ENCODE measurements at regions not wholly inside any gene's neighbourhood (a gene's known extent, or its start where the extent isn't known, plus 50 kb on each side); places are given as distances from the start of the nearest gene placed in this dataset.
A peak's percentile ranks its signal among the peaks of the same experiment; 100 is the strongest.

GRCh38 chr5:34586117-34586885 lies 69.8 kb upstream of the RAI14 start:
- intact Hi-C loops (cut with micrococcal nuclease) = no loop called here
- no peak for DNase-seq
- no peak for ATAC-seq

DNA sequence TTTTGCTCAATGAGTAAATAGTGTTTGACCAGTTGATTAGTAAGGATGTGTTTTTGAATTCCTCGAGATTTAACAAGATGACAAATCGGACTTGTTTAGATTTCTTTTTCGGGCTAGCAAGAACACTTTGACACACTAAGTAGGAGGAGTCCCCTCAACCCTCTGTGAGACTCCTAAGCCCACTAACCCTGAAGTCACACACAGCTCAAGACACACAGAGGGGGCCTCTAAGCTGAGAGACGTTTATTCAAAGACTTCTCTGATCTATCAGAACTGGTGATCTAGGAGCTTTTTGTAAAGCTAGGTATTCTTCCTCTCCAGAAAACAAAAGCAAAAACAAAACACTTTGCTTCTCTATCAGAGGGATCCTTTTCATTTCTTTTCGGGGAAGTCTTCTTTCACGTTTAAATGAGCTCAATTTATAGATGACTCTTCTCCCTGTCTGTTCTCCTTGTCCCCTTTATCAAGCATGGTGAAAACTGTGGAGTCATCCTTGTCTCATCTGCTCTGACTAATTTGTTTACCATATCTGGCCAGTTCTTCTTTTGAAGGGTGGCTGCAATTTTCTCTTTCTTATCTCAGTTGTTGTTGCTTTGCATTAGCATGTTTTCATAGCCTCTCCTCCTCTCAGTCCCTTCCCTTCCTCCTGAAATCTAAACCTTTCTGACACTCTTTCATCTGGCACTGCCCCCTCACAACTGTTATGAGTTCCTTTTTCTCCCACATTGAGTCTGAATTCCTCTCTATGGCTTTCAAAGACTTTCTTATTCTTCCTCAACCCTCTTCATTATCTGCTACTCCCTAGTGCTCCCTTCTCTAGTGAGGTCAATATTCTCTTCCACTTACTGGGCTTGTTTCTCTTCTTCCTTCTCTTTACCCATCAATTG lies 68.5 kb upstream of the RAI14 start:
- intact Hi-C loops (cut with micrococcal nuclease) = no loop called here
- no peak for ATAC-seq
- DNase-seq = no peak

DNA sequence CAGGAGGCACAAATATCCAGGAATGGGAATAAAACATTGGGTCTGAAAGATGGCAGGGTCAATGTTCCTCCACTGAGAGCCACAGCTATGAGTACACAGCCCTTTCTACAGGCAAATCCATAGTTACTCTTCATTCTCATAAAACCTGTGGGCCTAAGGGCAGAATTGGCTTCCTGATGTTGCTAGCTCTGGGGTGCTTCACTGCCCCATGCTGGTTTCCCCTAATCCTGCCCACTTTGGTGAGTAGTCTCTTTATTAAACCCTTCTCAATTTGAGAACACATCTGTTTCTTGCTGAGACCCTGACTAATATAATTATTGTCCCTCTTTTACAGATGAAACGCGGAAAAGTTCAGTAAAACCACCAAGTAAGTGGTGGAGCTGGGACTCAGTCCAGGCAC lies 66.3 kb upstream of the RAI14 start:
- intact Hi-C loops (cut with micrococcal nuclease) = no loop called here
- DNase-seq = no peak
- no peak for ATAC-seq

DNA sequence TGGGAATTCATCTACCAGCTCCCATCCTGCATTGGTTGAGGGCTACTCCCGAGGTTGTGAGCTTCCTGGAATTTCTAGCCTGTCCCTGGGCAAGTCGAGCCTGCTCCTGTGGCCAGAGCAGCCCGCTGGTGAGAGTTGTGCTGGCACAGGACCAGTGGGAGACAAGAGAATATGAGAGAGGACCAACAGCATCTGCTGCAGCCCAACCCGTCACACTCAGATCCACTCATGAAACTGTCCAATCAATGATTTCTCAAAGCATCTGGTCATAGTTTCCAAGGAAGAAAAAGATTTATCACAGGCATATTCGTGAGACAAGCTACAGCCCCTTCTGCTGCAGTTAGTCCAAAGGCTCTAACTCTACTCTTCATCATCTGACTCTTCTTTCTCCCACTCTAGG lies 64.4 kb upstream of the RAI14 start:
- DNase-seq (no peak), ATAC-seq (no peak)
- intact Hi-C loops (cut with micrococcal nuclease) = no loop called here

DNA sequence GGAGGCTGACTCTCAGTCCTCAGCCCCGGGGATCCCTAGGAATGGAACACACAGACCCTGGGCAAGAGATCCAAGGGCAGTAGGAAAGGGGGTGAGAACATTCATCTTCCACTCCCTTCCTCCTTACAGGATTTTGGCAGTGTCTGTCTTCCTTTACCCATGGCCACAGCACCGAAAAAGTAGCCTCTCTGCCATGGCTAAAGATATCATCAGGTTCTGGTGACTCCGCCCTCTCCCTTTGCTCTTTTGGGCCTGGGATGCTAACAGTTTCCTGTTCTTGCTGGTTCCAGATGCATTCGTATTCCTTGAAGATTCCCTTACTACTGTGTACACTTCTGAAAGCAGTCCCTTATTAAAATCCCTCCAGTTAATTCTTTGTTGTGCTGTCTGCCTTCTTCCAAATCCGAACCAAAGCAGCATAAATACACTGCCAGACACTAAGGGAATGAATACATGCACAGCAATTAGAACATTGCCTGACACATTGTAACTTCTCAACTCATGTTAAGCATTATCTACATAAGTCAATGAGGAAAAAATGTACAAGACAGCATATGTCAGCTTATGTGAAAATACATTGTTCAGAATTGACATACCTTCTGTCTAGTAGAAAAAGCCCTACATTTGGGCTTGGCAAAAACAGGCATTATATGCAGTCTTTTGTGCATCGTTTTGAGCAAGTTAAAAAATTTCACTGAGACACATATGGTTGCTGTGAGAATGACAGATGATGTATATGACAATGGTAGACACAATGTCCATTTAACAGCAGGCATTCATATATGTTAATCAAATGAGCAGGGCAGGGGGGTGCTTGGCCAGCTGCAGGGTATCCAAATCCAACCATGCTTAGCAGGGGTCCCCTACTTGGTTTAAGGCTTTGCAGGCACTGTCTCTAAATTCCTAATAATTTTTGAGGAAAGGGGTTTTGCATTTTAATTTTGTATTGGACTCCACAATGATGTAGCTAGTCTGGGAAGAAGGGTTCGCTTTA lies 58.8 kb upstream of the RAI14 start:
- intact Hi-C loops (cut with micrococcal nuclease) = no loop called here
- ATAC-seq (no peak), DNase-seq (no peak)

- ATAC-seq (peak; percentile 70), DNase-seq (no peak)
- intact Hi-C loops (cut with micrococcal nuclease) = no loop called here
These were observed 57.8 kb upstream of the RAI14 start for GRCh38 chr5:34598177-34598794.

DNA sequence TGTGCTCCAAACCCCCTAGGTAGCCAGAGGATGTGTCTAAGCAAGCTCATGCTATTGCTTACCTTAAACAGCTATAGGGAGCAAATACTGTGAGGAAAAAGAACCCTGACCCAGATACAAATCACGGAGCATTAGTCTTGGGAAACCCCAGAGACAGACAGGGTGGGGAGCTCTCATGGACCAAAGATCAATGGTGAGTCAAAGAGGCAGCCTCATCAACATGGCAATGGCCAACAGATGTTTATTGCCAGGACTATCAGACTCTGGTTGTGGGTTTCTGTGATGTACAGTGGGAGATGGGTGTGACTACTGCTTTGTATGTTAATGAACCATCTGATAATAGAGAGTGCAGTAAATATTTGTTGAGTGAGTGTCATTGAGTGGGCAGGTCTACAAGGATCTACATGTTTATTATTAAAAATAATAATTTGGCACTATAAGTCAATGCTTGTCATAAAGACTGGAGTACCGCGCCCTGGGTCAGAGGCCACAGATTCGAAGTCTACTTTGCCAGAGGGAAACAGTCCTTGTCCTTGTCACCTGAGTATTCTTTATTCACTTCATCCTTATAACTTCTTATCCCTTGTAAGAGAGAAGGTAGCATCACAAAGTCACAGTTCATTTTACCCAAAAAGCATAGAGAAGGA lies 56.5 kb upstream of the RAI14 start:
- ATAC-seq = no peak
- DNase-seq = no peak
- intact Hi-C loops (cut with micrococcal nuclease) = no loop called here

DNA sequence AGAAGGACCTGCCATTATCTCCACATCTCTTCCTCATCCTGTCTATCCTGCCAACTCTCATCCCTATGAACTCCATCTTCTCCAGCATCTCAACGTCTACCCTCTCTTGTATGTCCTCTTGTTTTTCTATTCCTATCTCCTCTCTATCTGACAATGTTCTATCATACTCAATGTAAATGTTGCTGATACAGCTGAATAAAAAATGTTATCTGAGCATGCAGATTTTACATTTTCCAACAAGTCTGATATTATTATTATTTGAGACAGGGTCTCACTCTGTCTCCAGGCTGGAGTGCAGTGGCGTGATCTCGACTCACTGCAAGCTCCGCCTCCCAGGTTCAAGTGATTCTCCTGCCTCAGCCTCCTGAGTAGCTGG lies 56.0 kb upstream of the RAI14 start:
- intact Hi-C loops (cut with micrococcal nuclease) = no loop called here
- ATAC-seq = no peak
- no peak for DNase-seq

- DNase-seq (no peak), ATAC-seq (no peak)
- intact Hi-C loops (cut with micrococcal nuclease) = no loop called here
These were observed 52.8 kb upstream of the RAI14 start for GRCh38 chr5:34603378-34603777.

- intact Hi-C loops (cut with micrococcal nuclease) = no loop called here
- ATAC-seq (no peak), DNase-seq (no peak)
These were observed 51.9 kb upstream of the RAI14 start for GRCh38 chr5:34604119-34604675.

GRCh38 chr5:34606101-34606500 lies 50.0 kb upstream of the RAI14 start:
- DNase-seq (no peak), ATAC-seq (no peak)
- intact Hi-C loops (cut with micrococcal nuclease) = no loop called here
